Activated B cell treated with CpG ODN at 0.5 μM for 24 hours (primary cell): ENCODE measurements at regions not wholly inside any gene's neighbourhood (a gene's known extent, or its start where the extent isn't known, plus 50 kb on each side); places are given as distances from the start of the nearest gene placed in this dataset.

Source experiments
- ATAC-seq: fragments of 200-7000 bp; cut with Tn5 transposase; one replicate; pipeline ENCODE4 v1.10.0; 2021; ENCODE audit warnings: low read depth, mild to moderate bottlenecking, moderate library complexity
- CTCF ChIA-PET: fragments of 350-600 bp; sonication (Branson Sonifier 250); formaldehyde crosslinking; loops from one replicate; lab custom pipeline; 2021; ENCODE audit warnings: antibody characterized with exemption; lab: Charles Lee
- POLR2A ChIA-PET: fragments of 350-600 bp; sonication (Branson Sonifier 250); formaldehyde crosslinking; loops from one replicate; lab custom pipeline; 2021; ENCODE audit warnings: antibody characterized with exemption; lab: Charles Lee
- DNase-seq: peaks from one replicate; pipeline ENCODE4 v3.0.0; 2022
- H3K27ac Mint-ChIP-seq: one replicate; pipeline ENCODE4 v1.8.0; 2020; ENCODE audit warnings: mixed read lengths
- H3K27me3 Mint-ChIP-seq: one replicate; pipeline ENCODE4 v1.8.0; 2021; ENCODE audit warnings: mixed read lengths
- H3K36me3 Mint-ChIP-seq: one replicate; pipeline ENCODE4 v1.8.0; 2021; ENCODE audit warnings: low read depth, mixed read lengths
- H3K4me1 Mint-ChIP-seq: one replicate; pipeline ENCODE4 v1.8.0; 2021; ENCODE audit warnings: mixed read lengths
- H3K4me3 Mint-ChIP-seq: one replicate; pipeline ENCODE4 v1.8.0; 2020; ENCODE audit warnings: mild to moderate bottlenecking, mixed read lengths
- H3K9me3 Mint-ChIP-seq: one replicate; pipeline ENCODE4 v1.8.0; 2020; ENCODE audit warnings: mixed read lengths
- CTCF ChIP-seq: fragments of 200-600 bp; IDR thresholded peaks from one replicate; pipeline ENCODE4 v1.8.0; 2022; ENCODE audit warnings: antibody characterized with exemption, mild to moderate bottlenecking
- intact Hi-C: fragments of 100-400 bp; cut with micrococcal nuclease; formaldehyde crosslinking; loops from one replicate; pipeline ENCODE4 v1.15.1; 2024

GRCh38 chr14:58815794-58816193 is 178.0 kb downstream of the DACT1 start:
- Mint-ChIP-seq H3K27ac (no peak overlapping the region), H3K9me3 (no peaks in the 10 kb centered on the region), H3K4me3 (no peak overlapping the region), H3K27me3 (no peaks in the 10 kb centered on the region), H3K36me3 (no peaks in the 10 kb centered on the region), H3K4me1 (no peaks in the 10 kb centered on the region)
- CTCF ChIA-PET = no interaction called here
- ATAC-seq (no peak), DNase-seq (no peak)
- TF ChIP-seq CTCF = no peak
- POLR2A ChIA-PET = no interaction called here
- intact Hi-C loops = no loop called here

GRCh38 chr14:58816416-58817115 is 178.8 kb downstream of the DACT1 start:
- CTCF ChIA-PET = no interaction called here
- ATAC-seq (no peak), DNase-seq (no peak)
- intact Hi-C loops = no loop called here
- Mint-ChIP-seq H3K27ac (no peak overlapping the region), H3K4me3 (no peak overlapping the region), H3K27me3 (no peaks in the 10 kb centered on the region), H3K4me1 (no peaks in the 10 kb centered on the region), H3K36me3 (no peaks in the 10 kb centered on the region), H3K9me3 (no peaks in the 10 kb centered on the region)
- no peak for TF ChIP-seq CTCF
- POLR2A ChIA-PET = no interaction called here

- no peak for TF ChIP-seq CTCF
- no peaks in the 10 kb centered on the region for H3K9me3 Mint-ChIP-seq
- ChIA-PET CTCF (interaction anchor here (1.2 kb wide), 1 partner anchor 9 kb away, joined by 3 read pairs; no protein-coding TSS in a partner anchor), POLR2A (no interaction called here)
- no peak overlapping the region for H3K27ac Mint-ChIP-seq
- ATAC-seq (no peak), DNase-seq (no peak)
- H3K4me3 Mint-ChIP-seq = no peak overlapping the region
- no peaks in the 10 kb centered on the region for H3K4me1 Mint-ChIP-seq
- H3K36me3 Mint-ChIP-seq = no peaks in the 10 kb centered on the region
- H3K27me3 Mint-ChIP-seq = no peaks in the 10 kb centered on the region
- intact Hi-C loops = no loop called here
Observed at GRCh38 chr14:58817846-58818245, 180.1 kb downstream of the DACT1 start.

- H3K4me1 Mint-ChIP-seq = no peaks in the 10 kb centered on the region
- DNase-seq (no peak), ATAC-seq (no peak)
- H3K27ac Mint-ChIP-seq = no peak overlapping the region
- intact Hi-C loops = no loop called here
- CTCF ChIA-PET = no interaction called here
- TF ChIP-seq CTCF = no peak
- H3K36me3 Mint-ChIP-seq = no peaks in the 10 kb centered on the region
- POLR2A ChIA-PET = no interaction called here
- H3K9me3 Mint-ChIP-seq = no peaks in the 10 kb centered on the region
- no peaks in the 10 kb centered on the region for H3K27me3 Mint-ChIP-seq
- no peak overlapping the region for H3K4me3 Mint-ChIP-seq
Observed at GRCh38 chr14:58820032-58820431, 182.3 kb downstream of the DACT1 start.

- intact Hi-C loops = no loop called here
- DNase-seq (no peak), ATAC-seq (no peak)
- POLR2A ChIA-PET = no interaction called here
- Mint-ChIP-seq H3K36me3 (no peaks in the 10 kb centered on the region), H3K27ac (no peak overlapping the region), H3K27me3 (no peaks in the 10 kb centered on the region), H3K4me1 (no peaks in the 10 kb centered on the region), H3K4me3 (no peak overlapping the region), H3K9me3 (no peaks in the 10 kb centered on the region)
- TF ChIP-seq CTCF = no peak
- CTCF ChIA-PET = no interaction called here
Observed at GRCh38 chr14:58821421-58821820, 183.7 kb downstream of the DACT1 start.
